Spleen (tissue), 7 donors: ENCODE measurements at regions not wholly inside any gene's neighbourhood (a gene's known extent, or its start where the extent isn't known, plus 50 kb on each side); places are given as distances from the start of the nearest gene placed in this dataset.
"Not testable (repeated sequence)": the region's sequence is repeated elsewhere in the genome, so short reads cannot be mapped to it uniquely, and the experiment has no call there.

Experiments used
- POLR2A ChIP-seq, 3 donors: fragments of 450-650 bp; IDR thresholded peaks; one replicate each; pipeline ENCODE4 v1.5.1; 2017; ENCODE audit warnings: antibody characterized with exemption in 3 of 3, mild to moderate bottlenecking in 1 of 3
- TF ChIP-seq, protein P1 (sequence below), 11 experiments: fragments of 200-600 bp in 7 of 11; fragments of 450-650 bp in 4 of 11; sonication (generic) in 4 of 11; IDR thresholded peaks in 8 of 11; conservative IDR thresholded peaks in 3 of 11; 1 replicate in 7 of 11; 2 replicates in 4 of 11; pipeline versions ENCODE4 v1.4.0 to v1.8.0; 2016 to 2021; ENCODE audit warnings: antibody characterized with exemption in 11 of 11, inconsistent platforms in 4 of 11, mild to moderate bottlenecking in 1 of 11
- donor health status: DM: no; HTN: no; CAD: no; lungs with moderate emphysema.
- donor health status: DM: no; HTN: no; CAD: no.
- donor health status: DM: no; HTN: no; CAD: no.

DNA sequence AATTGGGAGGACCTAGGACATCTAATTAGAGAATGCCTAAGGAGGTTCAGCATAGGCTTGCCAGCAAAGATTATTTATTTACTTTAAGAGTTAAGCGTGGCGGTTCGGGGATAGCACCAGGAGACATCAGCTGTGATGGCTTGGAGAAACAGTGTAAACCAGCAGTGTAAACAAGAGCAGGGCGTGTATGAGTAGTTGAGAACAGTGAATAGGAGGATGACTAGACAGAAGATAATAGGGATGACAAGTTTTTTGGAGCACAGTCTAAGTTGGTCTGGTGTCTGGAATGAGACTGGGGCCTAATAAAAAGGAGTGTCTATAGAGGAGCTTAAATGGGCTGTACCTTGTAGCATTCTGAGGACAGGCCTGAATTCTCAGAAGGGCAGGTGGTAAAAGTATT is 338.4 kb upstream of the HTR1E start:
- TF ChIP-seq, protein P1, sequence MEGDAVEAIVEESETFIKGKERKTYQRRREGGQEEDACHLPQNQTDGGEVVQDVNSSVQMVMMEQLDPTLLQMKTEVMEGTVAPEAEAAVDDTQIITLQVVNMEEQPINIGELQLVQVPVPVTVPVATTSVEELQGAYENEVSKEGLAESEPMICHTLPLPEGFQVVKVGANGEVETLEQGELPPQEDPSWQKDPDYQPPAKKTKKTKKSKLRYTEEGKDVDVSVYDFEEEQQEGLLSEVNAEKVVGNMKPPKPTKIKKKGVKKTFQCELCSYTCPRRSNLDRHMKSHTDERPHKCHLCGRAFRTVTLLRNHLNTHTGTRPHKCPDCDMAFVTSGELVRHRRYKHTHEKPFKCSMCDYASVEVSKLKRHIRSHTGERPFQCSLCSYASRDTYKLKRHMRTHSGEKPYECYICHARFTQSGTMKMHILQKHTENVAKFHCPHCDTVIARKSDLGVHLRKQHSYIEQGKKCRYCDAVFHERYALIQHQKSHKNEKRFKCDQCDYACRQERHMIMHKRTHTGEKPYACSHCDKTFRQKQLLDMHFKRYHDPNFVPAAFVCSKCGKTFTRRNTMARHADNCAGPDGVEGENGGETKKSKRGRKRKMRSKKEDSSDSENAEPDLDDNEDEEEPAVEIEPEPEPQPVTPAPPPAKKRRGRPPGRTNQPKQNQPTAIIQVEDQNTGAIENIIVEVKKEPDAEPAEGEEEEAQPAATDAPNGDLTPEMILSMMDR (IDR thresholded peaks at IDR 0.05 in 8 of 11, conservative IDR thresholded peaks at IDR 0.05 in 3 of 11), result not testable (repeated sequence)
- not testable (repeated sequence) for TF ChIP-seq POLR2A (IDR thresholded peaks at IDR 0.05)
